WTC11 (cell line): ENCODE measurements at regions not wholly inside any gene's neighbourhood (a gene's known extent, or its start where the extent isn't known, plus 50 kb on each side); places are given as distances from the start of the nearest gene placed in this dataset.
"Not testable (repeated sequence)": the region's sequence is repeated elsewhere in the genome, so short reads cannot be mapped to it uniquely, and the experiment has no call there.

Experiments
- ATAC-seq: fragments of 200-7000 bp; cut with Tn5 transposase; 2 replicates; pipeline ENCODE4 v1.10.0; 2021; ENCODE audit warnings: mild to moderate bottlenecking, moderate library complexity
- CTCF ChIA-PET: fragments of 300-600 bp; sonication (Branson Sonifier 250); formaldehyde crosslinking; loops from one replicate; lab custom pipeline; 2021; ENCODE audit warnings: antibody characterized with exemption; lab: Charles Lee
- POLR2A ChIA-PET: fragments of 350-600 bp; sonication (Branson Sonifier 250); formaldehyde crosslinking; loops from one replicate; lab custom pipeline; 2021; ENCODE audit warnings: antibody characterized with exemption; lab: Charles Lee
- DNase-seq: peaks from one replicate; pipeline ENCODE4 v3.0.0; 2021; ENCODE audit warnings: low spot score
- H3K27ac Mint-ChIP-seq: 2 replicates; pipeline ENCODE4 v1.8.0; 2021; ENCODE audit warnings: mixed read lengths
- H3K27me3 Mint-ChIP-seq: 2 replicates; pipeline ENCODE4 v1.8.0; 2021; ENCODE audit warnings: low read depth, mild to moderate bottlenecking, moderate library complexity, mixed read lengths
- H3K36me3 Mint-ChIP-seq: 2 replicates; pipeline ENCODE4 v1.8.0; 2021; ENCODE audit warnings: mixed read lengths
- H3K4me1 Mint-ChIP-seq: 2 replicates; pipeline ENCODE4 v1.8.0; 2022; ENCODE audit warnings: mixed read lengths
- H3K4me3 Mint-ChIP-seq: 2 replicates; pipeline ENCODE4 v1.8.0; 2021; ENCODE audit warnings: mild to moderate bottlenecking, moderate library complexity, mixed read lengths
- H3K9me3 Mint-ChIP-seq: 2 replicates; pipeline ENCODE4 v1.8.0; 2021; ENCODE audit warnings: mixed read lengths
- ATF6 ChIP-seq: sonication (generic); formaldehyde crosslinking; IDR thresholded peaks from 2 replicates; pipeline ENCODE4 v1.8.1; 2023; ENCODE audit warnings: mild to moderate bottlenecking, missing genetic modification reagents
- CREB1 ChIP-seq: sonication (generic); formaldehyde crosslinking; IDR thresholded peaks from 2 replicates; pipeline ENCODE4 v1.8.0; 2023; ENCODE audit warnings: mild to moderate bottlenecking, missing genetic modification reagents
- E2F4 ChIP-seq: sonication (generic); formaldehyde crosslinking; IDR thresholded peaks from 2 replicates; pipeline ENCODE4 v1.8.1; 2022; ENCODE audit warnings: low read depth, mild to moderate bottlenecking, moderate library complexity, missing genetic modification reagents, borderline replicate concordance
- GABPB1 ChIP-seq: sonication (generic); formaldehyde crosslinking; IDR thresholded peaks from 2 replicates; pipeline ENCODE4 v1.8.1; 2023; ENCODE audit warnings: mild to moderate bottlenecking, missing genetic modification reagents
- GTF2I ChIP-seq: fragments of 250-450 bp; sonication (Bioruptor Pico); conservative IDR thresholded peaks from 2 replicates; pipeline ENCODE4 v1.4.0; 2021; ENCODE audit warnings: mild to moderate bottlenecking
- HMGA2 ChIP-seq: fragments of 250-450 bp; sonication (Bioruptor Pico); IDR thresholded peaks from 2 replicates; pipeline ENCODE4 v1.4.0; 2021; ENCODE audit warnings: mild to moderate bottlenecking, moderate library complexity
- HMGXB4 ChIP-seq: sonication (generic); formaldehyde crosslinking; IDR thresholded peaks from 2 replicates; pipeline ENCODE4 v1.8.1; 2023; ENCODE audit warnings: mild to moderate bottlenecking, moderate library complexity, missing genetic modification reagents
- MLX ChIP-seq: sonication (generic); formaldehyde crosslinking; IDR thresholded peaks from 2 replicates; pipeline ENCODE4 v1.8.1; 2023; ENCODE audit warnings: mild to moderate bottlenecking, missing genetic modification reagents, moderate library complexity
- NFYB ChIP-seq: sonication (generic); formaldehyde crosslinking; conservative IDR thresholded peaks from 2 replicates; pipeline ENCODE4 v1.8.0; 2022; ENCODE audit warnings: low read depth, missing genetic modification reagents
- PRDM15 ChIP-seq: sonication (generic); formaldehyde crosslinking; IDR thresholded peaks from 2 replicates; pipeline ENCODE4 v1.8.0; 2022; ENCODE audit warnings: missing genetic modification reagents
- SOX15 ChIP-seq: fragments of 250-450 bp; sonication (Bioruptor Pico); IDR thresholded peaks from 2 replicates; pipeline ENCODE4 v1.9.0; 2021; ENCODE audit warnings: mild to moderate bottlenecking
- ZBTB21 ChIP-seq: sonication (generic); formaldehyde crosslinking; IDR thresholded peaks from 2 replicates; pipeline ENCODE4 v1.8.1; 2023; ENCODE audit warnings: mild to moderate bottlenecking, missing genetic modification reagents, borderline replicate concordance
- ZBTB43 ChIP-seq: sonication (generic); formaldehyde crosslinking; IDR thresholded peaks from 2 replicates; pipeline ENCODE4 v1.8.1; 2023; ENCODE audit warnings: mild to moderate bottlenecking, missing genetic modification reagents
- ZMAT4 ChIP-seq: fragments of 250-450 bp; sonication (Bioruptor Pico); IDR thresholded peaks from 2 replicates; pipeline ENCODE4 v1.9.0; 2021; ENCODE audit warnings: mild to moderate bottlenecking
- ZNF121 ChIP-seq: sonication (generic); formaldehyde crosslinking; IDR thresholded peaks from 2 replicates; pipeline ENCODE4 v1.8.0; 2023; ENCODE audit warnings: missing genetic modification reagents
- ZNF138 ChIP-seq: sonication (generic); formaldehyde crosslinking; conservative IDR thresholded peaks from 2 replicates; pipeline ENCODE4 v1.8.1; 2022; ENCODE audit warnings: mild to moderate bottlenecking, moderate library complexity, missing genetic modification reagents

GRCh38 chr7:83814480-83814879 is 165.5 kb upstream of the SEMA3E start (continued):
- TF ChIP-seq PRDM15 (CRISPR knock-in tag), result no peak
- TF ChIP-seq HMGA2 (CRISPR knock-in tag), result no peak
- no peak for TF ChIP-seq E2F4 (CRISPR knock-in tag)
- no peak for TF ChIP-seq ZMAT4 (CRISPR knock-in tag)

GRCh38 chr7:83812563-83812962 is 163.6 kb upstream of the SEMA3E start:
- H3K4me3 Mint-ChIP-seq, H3K36me3 Mint-ChIP-seq, CTCF ChIA-PET, H3K27me3 Mint-ChIP-seq, DNase-seq, H3K27ac Mint-ChIP-seq, POLR2A ChIA-PET, ATAC-seq, H3K4me1 Mint-ChIP-seq: not testable (repeated sequence)
- peaks cover 12% of the 10 kb centered on the region for H3K9me3 Mint-ChIP-seq
- TF ChIP-seq GTF2I (CRISPR knock-in tag), result 0 out of 2 replicates have a peak, but pooled peaks have one; percentile 22
- TF ChIP-seq, all 79 proteins: peak for 1; not testable (repeated sequence) for 78

GRCh38 chr7:83808982-83809381 is 160.0 kb upstream of the SEMA3E start:
- TF ChIP-seq MLX (CRISPR knock-in tag) (no peak), ZBTB43 (CRISPR knock-in tag) (no peak), ZBTB21 (CRISPR knock-in tag) (no peak), HMGXB4 (CRISPR knock-in tag) (no peak), GABPB1 (CRISPR knock-in tag) (no peak), SOX15 (CRISPR knock-in tag) (no peak), ATF6 (CRISPR knock-in tag) (no peak), ZNF121 (no peak), ZNF138 (CRISPR knock-in tag) (no peak), CREB1 (CRISPR knock-in tag) (no peak), NFYB (CRISPR knock-in tag) (no peak)
- TF ChIP-seq, all 79 proteins: peak for 0
- ChIA-PET CTCF (no interaction called here), POLR2A (interaction anchor here (0.5 kb wide), 1 partner anchor 379 kb away, joined by 3 read pairs; no protein-coding TSS in a partner anchor)
- no peaks in the 10 kb centered on the region for H3K4me1 Mint-ChIP-seq
- peaks cover 12% of the 10 kb centered on the region for H3K9me3 Mint-ChIP-seq
- no peak overlapping the region for H3K27ac Mint-ChIP-seq
- DNase-seq (no peak), ATAC-seq (no peak)
- H3K36me3 Mint-ChIP-seq, result no peaks in the 10 kb centered on the region
- H3K27me3 Mint-ChIP-seq, result no peaks in the 10 kb centered on the region
- no peak overlapping the region for H3K4me3 Mint-ChIP-seq
